ENCODE measurements at regions not wholly inside any gene's neighbourhood (a gene's known extent, or its start where the extent isn't known, plus 50 kb on each side); places are given as distances from the start of the nearest gene placed in this dataset.

DNA sequence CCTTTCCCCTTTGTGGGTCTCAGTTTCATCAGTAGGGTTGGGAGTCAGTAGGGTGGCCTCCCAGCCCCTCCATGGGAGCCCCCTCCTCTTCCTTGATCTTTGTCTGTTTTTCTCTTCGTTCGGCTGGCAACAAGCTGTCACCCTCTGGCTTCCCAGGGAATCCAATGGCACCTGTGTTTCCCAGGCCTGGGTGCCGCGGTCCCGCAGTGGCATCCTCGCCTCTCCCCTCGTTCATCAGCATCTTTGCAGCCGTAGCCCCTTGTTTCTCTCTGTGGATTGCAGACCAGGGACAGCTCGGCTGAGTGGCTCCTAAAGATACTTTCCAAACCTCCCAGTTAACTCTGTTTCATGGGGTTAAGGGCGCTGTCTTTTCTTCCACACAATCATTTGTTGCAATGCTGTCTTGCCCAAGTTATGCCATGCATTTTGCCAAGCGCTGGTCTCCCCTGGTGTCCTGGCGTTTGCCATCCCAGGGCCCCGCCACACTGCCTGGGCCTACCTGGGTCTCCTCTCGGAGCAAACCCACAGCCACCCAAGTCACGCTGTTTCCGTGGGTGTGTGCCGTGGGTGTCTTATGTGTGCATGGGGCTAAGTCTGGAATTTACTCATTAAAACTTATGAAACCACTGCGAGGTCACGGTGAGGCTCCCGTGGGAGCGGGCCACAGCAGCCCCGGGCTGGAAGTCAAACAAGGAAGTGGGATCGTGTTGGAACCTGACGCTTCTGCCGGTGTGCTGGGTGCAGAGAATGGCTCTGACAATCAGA lies 189.4 kb upstream of the SHH start:
- no peak for DNase-seq

DNA sequence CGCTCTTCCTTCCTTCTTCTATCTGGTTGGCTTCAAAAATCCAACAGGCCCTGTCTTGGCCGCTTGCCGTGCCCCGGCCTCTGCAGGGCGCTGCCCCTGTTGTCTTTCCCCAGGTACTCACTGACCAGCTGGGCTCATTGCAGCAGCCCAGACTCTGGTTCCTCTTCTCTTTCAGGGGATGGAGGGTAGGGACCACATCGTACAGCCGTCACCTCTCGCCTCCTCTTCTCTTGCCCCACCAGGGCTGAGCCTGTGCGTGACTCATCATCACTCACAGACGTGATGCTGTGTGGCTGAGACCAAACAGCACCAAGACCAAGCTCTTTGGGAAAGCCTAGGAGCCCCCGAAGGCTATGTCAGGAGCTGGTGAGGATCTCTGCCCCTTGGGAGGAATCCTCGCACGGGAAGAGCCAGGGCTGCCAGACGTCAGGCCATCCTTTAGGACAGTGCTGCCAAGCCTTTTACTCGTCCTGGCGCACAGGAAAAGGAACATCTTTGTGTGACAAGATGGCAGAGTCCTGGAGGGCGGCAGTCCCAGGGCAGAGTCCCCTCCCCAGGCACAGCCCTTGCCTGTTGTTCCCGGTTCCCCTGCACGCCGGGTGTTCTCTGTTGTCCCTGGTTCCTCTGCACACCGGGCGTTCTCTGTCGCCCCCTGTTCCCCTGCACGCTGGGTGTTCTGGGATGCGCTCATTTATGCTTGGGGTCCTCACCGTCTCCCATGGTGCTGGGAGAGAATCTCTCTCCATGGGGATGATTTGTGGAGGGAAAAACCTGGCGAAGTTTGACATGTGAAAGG lies 188.5 kb upstream of the SHH start:
- no peak for DNase-seq

GRCh38 chr7:155999631-156000489 lies 187.6 kb upstream of the SHH start:
- DNase-seq: no peak

DNA sequence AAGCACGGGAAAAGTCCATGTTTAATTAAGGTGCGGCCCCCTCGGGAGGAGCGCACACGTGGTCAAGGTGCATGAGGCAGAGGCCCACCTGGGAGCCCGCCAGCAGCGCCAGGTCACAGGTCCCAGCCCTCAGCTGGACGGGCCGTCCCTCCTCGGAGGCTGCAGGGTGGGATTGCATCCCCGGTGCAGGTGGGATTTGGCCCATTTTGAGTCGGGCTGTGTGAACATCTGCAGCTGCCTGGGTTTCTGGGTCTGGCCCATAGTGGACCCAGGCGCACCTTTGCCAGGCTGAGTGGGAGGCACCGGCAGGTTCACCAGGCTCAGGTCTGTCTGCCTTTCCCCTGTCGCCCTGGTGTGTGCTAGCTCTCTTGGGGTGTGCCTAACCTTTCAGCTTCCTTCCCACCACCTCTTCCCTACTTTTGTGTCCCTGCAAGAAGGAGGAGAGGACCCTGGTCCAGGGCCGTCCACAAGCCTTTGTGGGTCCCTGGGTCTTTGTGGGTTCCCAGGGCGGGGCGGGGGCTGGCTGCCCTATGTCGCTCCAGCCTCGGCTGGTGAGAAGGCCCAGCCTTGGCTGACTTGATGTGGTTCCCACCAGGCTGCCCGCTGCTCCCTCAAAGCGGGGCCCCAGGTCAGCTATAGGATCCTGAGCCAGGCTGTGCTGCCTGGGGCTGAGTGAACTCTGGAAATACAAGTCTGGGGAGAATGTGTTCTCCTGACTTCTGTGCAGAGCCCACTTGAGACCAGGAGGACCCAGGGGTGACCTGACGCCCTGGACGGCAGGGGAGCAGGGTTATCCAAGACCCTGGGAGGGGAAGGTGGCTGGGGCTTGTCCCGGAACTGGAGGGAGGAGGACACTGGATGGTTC lies 186.7 kb upstream of the SHH start:
- no peak for DNase-seq

DNA sequence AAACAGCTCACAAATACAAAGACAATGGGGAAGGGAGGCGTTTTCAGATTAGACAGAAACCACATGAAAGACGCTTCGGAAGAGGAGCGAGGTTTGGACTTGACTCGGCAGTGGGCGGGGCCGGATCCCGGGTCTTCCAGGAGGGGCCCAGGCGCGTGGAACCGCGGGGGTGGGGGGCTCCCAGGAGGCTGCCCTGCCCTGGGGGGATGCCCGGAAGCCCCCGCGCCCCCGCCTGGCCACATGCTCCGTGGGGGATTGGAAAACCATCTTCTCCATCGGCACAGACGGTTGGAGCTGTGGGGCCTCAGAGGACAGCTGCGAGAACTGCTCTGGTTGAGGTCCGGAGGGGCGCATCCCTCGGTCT lies 186.0 kb upstream of the SHH start:
- DNase-seq: peak in 2 of 6 experiments; percentile 21 to 27

- DNase-seq: no peak
These were observed 185.4 kb upstream of the SHH start for GRCh38 chr7:155997431-155998327.

DNA sequence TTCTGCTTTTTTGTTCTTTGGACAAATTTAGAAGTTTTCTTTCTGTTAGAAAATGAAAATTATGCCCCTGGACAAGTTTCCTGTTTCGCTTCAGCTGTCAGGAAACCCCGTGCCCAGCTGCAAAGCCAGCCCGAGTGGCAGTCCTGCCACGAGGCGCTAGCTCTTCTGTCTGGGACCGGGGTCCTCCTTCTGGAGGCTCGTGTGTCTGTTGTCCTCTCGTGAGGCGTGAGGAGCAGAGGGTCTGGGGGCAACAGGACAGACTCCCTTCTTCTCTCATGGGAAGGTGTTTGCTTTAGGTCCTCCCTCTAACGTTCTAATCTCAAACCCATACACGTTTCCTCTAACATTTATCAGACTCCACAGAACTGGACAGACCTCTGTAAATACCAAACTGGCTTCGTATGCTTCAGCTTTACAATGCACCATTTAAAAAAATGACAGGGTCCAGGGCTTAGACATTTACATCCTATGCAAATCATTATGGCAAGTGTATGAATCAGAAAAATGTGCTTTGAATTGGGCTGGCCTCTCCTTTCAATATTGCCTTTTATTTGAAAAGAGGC lies 184.5 kb upstream of the SHH start:
- no peak for DNase-seq

DNA sequence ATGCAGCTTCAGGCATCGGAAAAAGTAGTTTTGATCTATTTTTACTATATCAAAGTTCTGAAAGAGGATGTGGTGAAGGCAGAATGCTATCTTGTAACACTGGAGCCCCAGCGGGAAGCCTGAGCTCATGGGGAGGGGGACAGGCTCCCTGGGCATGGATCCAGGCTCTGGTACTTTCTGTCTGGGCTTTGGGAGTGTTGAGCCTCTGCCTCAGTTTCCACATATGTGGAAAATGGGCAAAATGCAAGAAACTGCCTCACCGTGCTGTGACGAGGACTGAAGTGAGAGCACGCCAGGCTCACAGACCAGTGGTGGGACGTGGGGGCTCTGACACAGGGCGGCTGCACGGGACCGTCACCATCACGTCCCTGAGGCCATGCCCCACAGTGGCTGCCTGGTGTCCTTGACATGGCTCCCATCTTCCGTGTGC lies 182.9 kb upstream of the SHH start:
- peak in 2 of 6 experiments; percentile 27 to 41 for DNase-seq

GRCh38 chr7:155994279-155994811 lies 182.1 kb upstream of the SHH start:
- DNase-seq: no peak

GRCh38 chr7:155993420-155994278 lies 181.4 kb upstream of the SHH start:
- no peak for DNase-seq

DNA sequence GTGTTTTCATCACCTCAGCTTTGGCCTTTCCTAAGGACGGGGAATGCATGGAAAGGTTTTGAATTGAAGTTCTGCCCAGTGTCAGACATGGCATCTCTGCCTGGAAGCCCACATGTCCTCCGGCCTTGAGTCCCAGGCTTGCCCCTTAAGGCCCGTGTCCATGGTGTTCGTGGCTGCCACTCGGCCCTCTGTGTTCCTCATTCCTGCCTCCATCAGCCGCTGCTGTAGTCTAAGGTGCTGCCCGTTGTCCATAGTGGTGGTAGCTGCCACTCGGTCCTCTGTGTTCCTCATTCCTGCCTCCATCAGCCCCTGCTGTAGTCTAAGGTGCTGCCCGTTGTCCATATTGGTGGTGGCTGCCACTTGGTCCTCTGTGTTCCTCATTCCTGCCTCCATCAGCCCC lies 180.7 kb upstream of the SHH start:
- no peak for DNase-seq

- peak in 2 of 6 experiments; percentile 19 to 43 for DNase-seq
These were observed 180.3 kb upstream of the SHH start for GRCh38 chr7:155992538-155992937.

DNA sequence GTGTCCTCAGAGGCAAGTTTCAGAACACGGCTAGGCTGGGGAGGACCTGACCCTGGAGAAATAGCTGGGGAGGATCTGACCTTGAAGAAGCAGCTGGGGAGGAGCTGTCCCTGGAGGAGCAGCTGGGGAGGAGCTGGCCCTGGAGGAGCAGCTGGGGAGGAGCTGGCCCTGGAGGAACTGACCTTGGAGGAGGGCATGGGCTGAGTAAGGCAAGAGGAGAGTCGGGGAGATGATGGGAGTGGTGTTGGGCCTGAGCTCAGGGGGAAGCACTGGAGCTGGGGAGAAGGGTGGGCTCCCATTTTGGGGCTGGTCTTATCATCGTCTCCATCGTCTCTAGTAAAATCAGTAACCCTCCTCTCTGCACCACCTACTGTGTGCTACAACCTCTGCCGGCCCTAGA lies 179.8 kb upstream of the SHH start:
- DNase-seq: no peak

DNA sequence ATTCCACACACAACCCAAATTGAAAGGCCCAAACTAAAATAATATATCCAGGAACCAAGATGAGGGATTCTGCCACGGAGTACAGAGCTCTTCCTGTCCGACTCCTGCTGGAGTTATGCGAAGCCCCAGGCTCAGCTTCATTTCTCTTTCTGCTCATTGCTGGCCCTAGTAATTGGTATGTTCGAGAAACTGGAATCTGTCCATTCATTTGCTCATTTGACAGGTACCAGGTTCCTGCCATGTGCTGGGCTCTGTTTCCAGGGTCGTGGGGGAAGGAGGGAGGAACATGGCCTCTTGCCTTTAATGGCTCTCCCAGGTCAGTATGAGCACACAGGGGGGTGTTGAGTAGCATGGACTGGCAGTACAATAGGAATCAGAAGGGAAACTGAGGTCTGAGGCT lies 179.2 kb upstream of the SHH start:
- no peak for DNase-seq

DNA sequence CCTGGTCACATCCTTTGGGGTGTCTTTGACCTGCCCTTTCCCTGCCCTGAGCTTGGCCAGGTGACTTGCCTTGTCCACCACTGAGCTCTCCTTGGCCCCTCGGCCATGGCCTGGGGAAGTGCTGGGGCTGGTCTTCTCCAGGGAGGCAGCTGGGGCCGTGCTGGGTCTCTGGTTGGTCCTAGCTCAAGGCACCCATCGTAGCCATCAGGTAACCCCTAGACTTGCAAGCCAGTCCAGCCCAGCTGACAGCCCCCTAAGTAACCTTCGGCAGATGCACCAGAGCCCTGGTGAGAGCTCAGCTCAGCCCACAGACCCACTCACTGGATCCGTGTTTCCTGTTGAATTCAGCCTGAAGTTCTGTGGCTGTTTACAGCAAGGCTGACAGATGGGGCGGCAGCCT lies 176.2 kb upstream of the SHH start:
- DNase-seq: no peak

DNA sequence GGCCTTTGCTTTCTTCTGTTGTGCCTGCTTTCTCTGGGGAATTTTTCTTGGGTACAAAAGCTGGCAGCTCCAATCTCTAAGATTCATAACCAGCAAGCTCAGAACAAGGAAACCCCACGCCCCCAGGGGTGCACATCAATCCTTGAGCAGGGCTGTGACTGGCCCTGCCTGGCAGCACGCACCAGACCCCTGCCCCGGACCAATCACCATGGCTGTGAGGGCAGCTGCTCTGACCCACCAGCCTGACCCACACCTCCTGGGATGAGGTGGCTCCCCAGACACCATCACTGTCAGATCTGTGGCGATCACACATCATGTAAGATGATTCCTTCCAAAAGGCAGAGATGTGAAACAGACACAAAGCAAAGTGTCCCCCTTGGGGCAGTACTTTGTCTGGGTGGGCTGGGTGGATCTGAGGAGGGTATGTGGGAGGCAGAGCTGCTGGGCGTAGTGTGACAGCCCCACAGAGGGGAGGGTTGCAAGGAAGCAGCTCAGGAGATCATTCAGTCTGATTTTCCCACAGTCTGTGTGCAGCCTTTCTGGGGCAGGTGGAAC lies 175.5 kb upstream of the SHH start:
- DNase-seq: no peak

GRCh38 chr7:155986497-155987160 lies 174.4 kb upstream of the SHH start:
- no peak for DNase-seq

DNA sequence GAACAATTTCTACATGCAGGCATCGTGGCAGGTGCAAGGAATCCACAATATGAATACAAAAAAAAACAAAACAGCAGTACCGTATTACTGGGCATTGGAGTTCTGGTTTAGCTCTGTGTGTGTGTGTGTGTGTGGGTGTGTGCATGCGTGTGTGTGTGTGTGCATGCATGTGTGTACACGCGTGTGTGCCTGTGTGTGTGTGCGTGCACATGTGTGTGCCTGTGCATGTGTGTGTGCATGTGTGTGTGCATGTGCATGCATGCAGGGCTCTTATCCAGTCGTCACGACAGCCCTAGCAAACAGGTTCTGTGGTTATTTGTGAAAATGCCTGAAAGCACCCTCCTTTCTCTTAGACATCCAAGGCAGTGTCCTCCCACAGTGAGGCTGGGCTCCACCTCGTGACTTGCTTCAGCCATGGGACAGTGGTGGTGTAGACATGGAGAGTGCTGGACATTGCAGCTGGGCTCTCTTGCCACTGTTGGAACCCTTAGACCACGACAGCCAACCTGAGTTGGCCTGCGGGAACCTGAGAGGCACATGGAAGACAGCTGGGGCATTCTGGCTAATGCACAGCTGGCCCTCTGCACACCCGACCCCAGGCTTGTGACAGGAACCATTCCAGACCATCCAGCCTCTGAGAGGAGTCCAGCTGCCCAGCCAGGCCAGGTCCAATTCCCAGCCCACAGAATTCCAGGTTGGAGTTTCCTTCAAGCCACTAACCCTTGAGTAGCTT lies 173.4 kb upstream of the SHH start:
- DNase-seq: no peak

Data from stimulated activated naive CD4-positive, alpha-beta T cell (primary cell).